Kidney (tissue), 13 donors: ENCODE measurements at regions not wholly inside any gene's neighbourhood (a gene's known extent, or its start where the extent isn't known, plus 50 kb on each side); places are given as distances from the start of the nearest gene placed in this dataset.

ENCODE experiments used
- DNase-seq, 5 donors: peaks; one replicate each; pipeline ENCODE4 v3.0.0-alpha.2; 2013 to 2020
- FAIRE-seq: peaks from 2 replicates; lab custom pipeline; 2012; peaks lifted over from hg19 to GRCh38; lab: Jason Lieb, UNC
- H3K27ac ChIP-seq, 2 donors: one replicate each; pipeline ENCODE4 v1.7.0; 2013; ENCODE audit warnings: low read depth in 2 of 2, low read length in 2 of 2, inconsistent platforms in 1 of 2
- H3K27me3 ChIP-seq: one replicate; pipeline ENCODE4 v1.7.1; 2013; ENCODE audit warnings: low read length, inconsistent platforms; ENCODE audit not compliant: control insufficient read depth, insufficient read depth
- H3K36me3 ChIP-seq, 3 donors: one replicate each; pipeline versions ENCODE4 v1.7.0 to v1.7.1; 2013; ENCODE audit warnings: low read length in 3 of 3, control low read depth in 1 of 3, inconsistent platforms in 1 of 3; ENCODE audit not compliant: insufficient read depth in 3 of 3, control insufficient read depth in 2 of 3
- H3K4me1 ChIP-seq, 3 donors: one replicate each; pipeline versions ENCODE4 v1.7.0 to v1.7.1; 2013; ENCODE audit warnings: low read length in 3 of 3, inconsistent platforms in 1 of 3, low read depth in 1 of 3; ENCODE audit not compliant: control insufficient read depth in 2 of 3, insufficient read depth in 2 of 3
- H3K4me3 ChIP-seq, 3 donors: one replicate each; pipeline versions ENCODE4 v1.7.0 to v1.8.1; 2013; ENCODE audit warnings: low read length in 3 of 3, control low read depth in 1 of 3, inconsistent platforms in 1 of 3
- H3K9ac ChIP-seq, 3 donors: one replicate each; pipeline versions ENCODE4 v1.7.0 to v1.7.1; 2013; ENCODE audit warnings: low read length in 3 of 3, control low read depth in 1 of 3, inconsistent platforms in 1 of 3
- H3K9me3 ChIP-seq, 3 donors: one replicate each; pipeline versions ENCODE4 v1.7.0 to v1.7.1; 2013; ENCODE audit warnings: low read length in 3 of 3, control low read depth in 1 of 3, inconsistent platforms in 1 of 3; ENCODE audit not compliant: control insufficient read depth in 2 of 3, insufficient read depth in 1 of 3
- CTCF ChIP-seq: IDR thresholded peaks from 3 replicates; pipeline ENCODE4 v1.5.1; 2012; ENCODE audit warnings: mild to moderate bottlenecking, moderate library complexity, borderline replicate concordance; ENCODE audit not compliant: insufficient read depth; ENCODE audit errors: extremely low read depth
- intact Hi-C: fragments of 100-400 bp; cut with DNase I; formaldehyde crosslinking; loops from one replicate; pipeline ENCODE4 v1.11.1; 2022
- donor health status: control.
- donor health status: control.
- donor health status: control.
- donor health status: control.
- donor health status: control.
- donor health status: DM: yes; HTN: yes; CAD: no.
- donor health status: Normal renal cell carcinoma (clear cell type).

GRCh38 chr19:31100206-31100590 lies 249.0 kb downstream of the TSHZ3 start:
- no peak overlapping the region for H3K4me3 ChIP-seq
- H3K4me1 ChIP-seq: no peaks in the 10 kb centered on the region
- no peak overlapping the region for H3K27ac ChIP-seq
- TF ChIP-seq CTCF: no peak
- FAIRE-seq (no peak), DNase-seq (no peak)
- H3K9ac ChIP-seq: no peak overlapping the region
- H3K36me3 ChIP-seq: no peaks in the 10 kb centered on the region
- H3K27me3 ChIP-seq: no peaks in the 10 kb centered on the region
- peaks cover 0 to under 1% (median 0%) of the 10 kb centered on the region in 3 donors for H3K9me3 ChIP-seq
- intact Hi-C loops: no loop called here

- Histone ChIP-seq H3K4me3 (no peak overlapping the region), H3K36me3 (no peaks in the 10 kb centered on the region), H3K9me3 (peaks cover 0 to 2% (median 0%) of the 10 kb centered on the region in 3 donors), H3K27ac (no peak overlapping the region), H3K4me1 (no peaks in the 10 kb centered on the region), H3K27me3 (no peaks in the 10 kb centered on the region), H3K9ac (no peak overlapping the region)
- no peak for FAIRE-seq
- no peak for TF ChIP-seq CTCF
- intact Hi-C loops: no loop called here
- DNase-seq: peak in 2 of 5 donors; percentile 21 to 39
Measured at GRCh38 chr19:31099515-31100205, 249.6 kb downstream of the TSHZ3 start.

- FAIRE-seq (no peak), DNase-seq (no peak)
Measured at GRCh38 chr19:31098836-31099235, 250.4 kb downstream of the TSHZ3 start.

More at GRCh38 chr19:31098836-31099235, 250.4 kb downstream of the TSHZ3 start:
- Histone ChIP-seq H3K4me3 (no peak overlapping the region), H3K9me3 (peaks cover 0 to 2% (median 0%) of the 10 kb centered on the region in 3 donors), H3K27me3 (no peaks in the 10 kb centered on the region), H3K36me3 (no peaks in the 10 kb centered on the region), H3K4me1 (no peaks in the 10 kb centered on the region), H3K9ac (no peak overlapping the region), H3K27ac (no peak overlapping the region)
- intact Hi-C loops: no loop called here
- no peak for TF ChIP-seq CTCF
